Stimulated activated naive CD8-positive, alpha-beta T cell treated with anti-CD3 and anti-CD28 coated beads, Interleukin-15, Interleukin-2, amounts not matched to agents 100 U/mL and 50 U/mL, for 24 hours (primary cell): ENCODE measurements at regions not wholly inside any gene's neighbourhood (a gene's known extent, or its start where the extent isn't known, plus 50 kb on each side); places are given as distances from the start of the nearest gene placed in this dataset.
A peak's percentile ranks its signal among the peaks of the same experiment; 100 is the strongest.
"Not testable (repeated sequence)": the region's sequence is repeated elsewhere in the genome, so short reads cannot be mapped to it uniquely, and the experiment has no call there.

Source experiments
- ATAC-seq: fragments of 150-1000 bp; cut with Tn5 transposase; one replicate; pipeline ENCODE4 v1.10.0; 2021
- DNase-seq: peaks from one replicate; pipeline ENCODE4 v3.0.0; 2021

DNA sequence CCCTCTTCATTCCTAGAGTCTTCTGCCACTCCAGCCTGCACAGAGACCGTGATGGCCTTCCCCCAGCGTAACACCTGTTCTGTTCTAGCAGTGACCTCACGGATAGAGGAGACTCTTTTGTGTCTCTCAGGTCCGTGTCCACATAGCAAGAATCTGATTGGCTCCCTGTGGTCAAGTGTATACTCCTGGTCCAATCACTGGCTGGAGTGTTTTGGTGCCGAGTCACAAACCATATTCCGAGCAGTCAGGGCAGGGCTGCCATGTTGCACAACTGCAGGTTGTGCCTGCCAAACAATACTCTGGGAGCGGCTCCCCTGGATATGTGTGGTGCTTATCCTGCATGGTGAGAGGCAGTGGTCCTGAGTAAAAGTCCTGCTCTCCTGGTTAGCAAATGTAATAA is 402.4 kb downstream of the KCNRG start:
- DNase-seq (no peak), ATAC-seq (no peak)

DNA sequence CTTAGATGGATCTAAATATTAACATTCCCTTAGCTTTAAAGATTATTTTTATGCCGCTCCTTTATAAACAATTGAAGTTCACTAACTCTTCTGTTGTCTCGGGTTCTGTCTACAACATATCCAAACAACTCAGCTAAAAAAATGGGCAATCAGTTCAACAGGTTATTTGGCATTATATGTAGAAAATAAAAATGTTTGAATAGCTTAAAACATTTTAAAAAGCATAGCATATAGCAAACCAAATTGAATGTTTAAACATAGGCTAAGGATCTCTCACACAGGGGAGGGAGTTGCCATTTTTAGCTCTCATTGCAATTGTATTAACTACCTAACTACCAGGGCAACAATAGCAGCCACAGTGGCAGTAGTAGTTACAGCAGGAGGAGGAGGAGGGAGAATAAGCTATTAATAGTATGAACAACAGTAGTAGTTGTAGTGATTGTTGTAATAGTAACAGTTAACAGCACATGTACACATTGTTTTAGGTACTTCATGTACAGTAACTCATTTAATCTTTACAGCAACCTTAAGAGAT is 404.2 kb downstream of the KCNRG start:
- no peak for DNase-seq
- ATAC-seq = no peak

GRCh38 chr13:50419896-50420295 is 404.7 kb downstream of the KCNRG start:
- ATAC-seq (no peak), DNase-seq (no peak)

DNA sequence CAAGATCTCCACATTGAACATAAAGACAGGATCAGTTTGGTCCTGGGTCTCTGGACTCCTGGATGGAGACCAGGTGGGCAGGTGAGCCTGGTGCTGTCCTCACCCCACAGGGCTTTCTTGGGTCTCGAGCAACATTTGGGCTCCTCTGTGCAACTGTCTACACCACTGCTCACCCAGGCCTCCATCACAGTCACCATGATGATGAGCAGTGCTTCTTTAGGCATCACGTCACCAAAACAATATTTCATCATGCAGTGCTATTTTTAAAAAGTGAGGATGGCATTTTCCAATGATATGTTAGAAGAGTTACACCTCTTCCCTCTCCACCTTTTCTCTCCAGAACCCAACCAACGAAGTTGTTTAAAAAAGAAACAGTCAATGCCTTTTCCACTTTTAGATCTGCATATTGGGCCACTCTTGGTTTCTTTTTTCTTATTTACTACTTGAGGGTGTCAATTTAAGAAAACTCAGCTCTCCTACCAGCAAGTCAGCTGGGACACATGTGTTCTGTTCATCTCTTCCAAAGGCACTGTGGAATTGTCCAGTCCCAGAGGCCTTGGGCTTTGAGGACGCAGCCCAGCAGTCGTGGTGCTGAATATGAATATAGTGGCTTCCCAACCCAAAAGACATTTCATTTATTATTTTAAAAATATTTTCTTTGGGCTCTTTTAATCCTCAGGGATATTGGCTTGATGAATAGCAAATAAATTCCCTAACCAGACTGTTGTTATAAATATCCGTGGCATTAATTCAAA is 405.7 kb downstream of the KCNRG start:
- DNase-seq (no peak), ATAC-seq (no peak)

DNA sequence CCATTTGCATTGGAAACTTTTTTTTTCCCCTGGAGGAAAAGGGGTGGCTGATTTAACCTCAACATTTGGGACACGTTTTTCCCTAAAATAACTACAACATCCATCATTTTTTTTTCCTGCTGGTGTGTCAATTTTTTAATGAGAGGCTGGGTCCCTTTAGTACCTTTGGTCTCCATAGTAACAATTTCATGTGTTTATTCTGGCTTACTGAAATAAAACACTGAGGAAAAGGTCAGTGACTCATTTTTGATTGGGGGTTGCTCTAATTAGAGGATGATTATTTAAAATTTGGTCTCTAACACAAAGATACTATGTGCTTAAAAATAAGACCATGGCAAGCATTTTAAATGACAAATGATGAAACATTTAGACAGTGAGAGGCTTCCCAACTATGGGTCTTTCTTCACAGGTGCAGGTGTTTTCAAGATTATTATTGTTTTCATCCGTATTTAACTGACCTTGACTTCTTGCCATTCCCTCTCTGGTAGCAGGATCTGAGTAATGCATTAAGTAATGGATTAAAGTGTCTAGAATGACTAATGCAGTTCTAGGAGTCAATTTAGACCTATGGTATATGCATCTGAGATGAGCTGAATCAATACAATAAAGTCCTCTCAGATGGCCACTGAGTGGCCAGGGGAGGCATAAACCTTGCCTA is 406.4 kb downstream of the KCNRG start:
- DNase-seq (no peak), ATAC-seq (peak; percentile 39)

GRCh38 chr13:50422181-50423148 is 407.2 kb downstream of the KCNRG start:
- DNase-seq (peak; percentile 8), ATAC-seq (peak; percentile 64)

DNA sequence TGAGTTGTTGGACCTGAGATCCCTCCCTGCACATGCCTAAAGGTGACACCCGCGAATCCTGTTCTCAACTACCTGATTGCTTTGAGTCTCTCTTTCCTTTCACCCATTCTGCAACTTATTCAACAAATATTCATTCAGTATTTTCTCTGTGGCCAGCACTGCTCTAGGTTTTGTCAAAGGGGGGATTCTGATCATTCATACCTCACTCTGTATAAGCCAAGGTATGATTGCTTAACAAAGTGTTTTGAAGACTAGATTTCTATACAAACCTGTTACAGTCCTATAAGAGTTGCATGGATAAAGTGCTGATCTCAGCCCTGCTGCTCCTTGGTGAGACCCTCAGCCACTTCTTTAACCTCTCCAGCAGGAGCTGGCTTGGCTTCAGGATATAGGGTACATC is 409.7 kb downstream of the KCNRG start:
- no peak for ATAC-seq
- no peak for DNase-seq

DNA sequence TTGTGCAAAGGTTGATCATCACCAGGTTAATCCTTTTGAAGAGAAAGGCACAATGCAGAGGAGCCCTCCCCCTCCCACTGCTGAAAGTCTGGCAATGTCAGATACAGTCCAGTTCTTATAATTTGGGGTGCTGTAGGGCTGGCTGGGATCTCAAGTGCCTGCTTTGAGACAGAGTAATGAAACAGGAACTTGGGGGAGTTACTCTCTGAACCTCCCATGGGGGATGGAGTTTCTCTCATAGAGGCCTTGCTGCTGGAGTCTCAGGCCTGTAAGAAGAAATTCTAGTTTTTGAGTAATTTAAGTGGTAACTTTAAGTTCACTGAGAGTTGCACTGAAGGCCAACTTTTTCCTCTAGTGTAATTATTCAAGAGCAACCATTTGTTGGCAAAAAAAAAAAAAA is 410.5 kb downstream of the KCNRG start:
- ATAC-seq = no peak
- DNase-seq = no peak

- DNase-seq (no peak), ATAC-seq (no peak)
Measured at GRCh38 chr13:50426927-50427326, 411.7 kb downstream of the KCNRG start.

DNA sequence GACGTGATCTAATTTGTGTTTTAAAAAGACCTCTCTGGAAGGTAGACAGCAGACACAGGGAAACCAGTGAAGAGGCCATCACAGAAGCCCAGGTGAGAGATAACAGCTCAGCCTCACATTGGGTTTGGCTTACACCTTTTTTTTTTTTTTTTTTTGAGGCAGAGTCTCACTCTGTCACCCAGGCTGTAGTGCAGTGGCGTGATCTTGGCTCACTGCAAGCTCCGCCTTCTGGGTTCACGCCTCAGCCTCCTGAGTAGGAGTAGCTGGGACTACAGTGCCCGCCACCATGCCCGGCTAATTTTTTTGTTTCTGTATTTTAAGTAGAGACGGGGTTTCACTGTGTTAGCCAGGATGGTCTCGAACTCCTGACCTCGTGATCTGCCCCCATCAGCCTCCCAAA is 412.3 kb downstream of the KCNRG start:
- ATAC-seq, DNase-seq: not testable (repeated sequence)

DNA sequence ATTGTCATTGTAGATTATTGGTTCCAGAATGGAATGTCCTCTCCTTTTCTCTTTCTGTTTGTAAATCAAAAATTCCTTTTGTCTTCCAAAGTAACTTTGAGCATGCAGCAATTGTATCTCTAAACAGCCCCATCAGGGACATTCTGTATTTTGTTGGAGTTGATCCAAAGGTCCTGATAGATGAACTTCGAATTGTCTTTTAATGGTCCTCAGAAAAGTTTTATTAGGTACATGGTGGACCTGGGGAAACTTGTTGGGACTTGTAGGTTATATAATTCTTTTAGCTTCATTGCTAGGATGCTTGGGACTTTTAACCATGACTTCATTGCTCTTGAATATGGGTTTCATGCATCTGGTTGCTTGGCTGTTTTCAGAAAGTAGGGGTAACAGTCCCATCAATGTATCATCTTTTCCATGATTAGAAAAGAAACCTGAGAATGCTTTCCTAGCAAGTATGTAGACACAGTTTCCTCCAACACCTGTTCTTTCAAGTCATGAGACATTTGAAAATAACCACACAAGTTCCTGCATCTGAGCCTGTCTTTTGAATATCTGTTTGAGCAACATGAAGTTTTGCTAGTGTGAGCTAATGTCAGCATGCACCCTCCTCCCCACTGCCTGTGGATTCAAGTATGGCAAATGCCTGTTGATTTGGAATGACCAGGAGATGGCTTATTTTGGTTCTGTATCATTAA is 413.1 kb downstream of the KCNRG start:
- DNase-seq (no peak), ATAC-seq (peak; percentile 83)

- DNase-seq = no peak
- ATAC-seq = no peak
Measured at GRCh38 chr13:50435011-50435410, 408.5 kb downstream of the DLEU7 start.

GRCh38 chr13:50437252-50437651 is 406.2 kb downstream of the DLEU7 start:
- DNase-seq (no peak), ATAC-seq (no peak)

DNA sequence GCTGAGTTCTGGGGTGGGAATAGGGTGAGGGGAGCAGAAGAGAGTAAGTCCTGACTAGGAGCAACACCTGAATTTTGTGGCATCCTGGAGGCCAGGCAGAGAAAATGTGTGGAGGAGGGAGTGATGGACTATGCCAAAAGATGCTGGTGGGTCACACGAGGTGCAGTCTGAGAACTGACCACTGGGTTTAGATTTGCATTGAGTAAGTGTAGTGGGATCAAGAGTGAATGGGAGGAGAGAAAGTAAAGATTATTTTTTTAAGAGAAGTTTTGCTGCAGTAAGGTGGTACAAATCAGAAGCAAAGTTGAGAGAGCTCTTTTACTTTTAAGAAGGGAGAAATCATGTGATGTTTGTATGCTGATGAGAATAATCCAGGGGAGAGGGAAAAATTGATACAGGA is 405.1 kb downstream of the DLEU7 start:
- no peak for ATAC-seq
- no peak for DNase-seq

- no peak for DNase-seq
- no peak for ATAC-seq
Measured at GRCh38 chr13:50441130-50441529, 402.4 kb downstream of the DLEU7 start.

DNA sequence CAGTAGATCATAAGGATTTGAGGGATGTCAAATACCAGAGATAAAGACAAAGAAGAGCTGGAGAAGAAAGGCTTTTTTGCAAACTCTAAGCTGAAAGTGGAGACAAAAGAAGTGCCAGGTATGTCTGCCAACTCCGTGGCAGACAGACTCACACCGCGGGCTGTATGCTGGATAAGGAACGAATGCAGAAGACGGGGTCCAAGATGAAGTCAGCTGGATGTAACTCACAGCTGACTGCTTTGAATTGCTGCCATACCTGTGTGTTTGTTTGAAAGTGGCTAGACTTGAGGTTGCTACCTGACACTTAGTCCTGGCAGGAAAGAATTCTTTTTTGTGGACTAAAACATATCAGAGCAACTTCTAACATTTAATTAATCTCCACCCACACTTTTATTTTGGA is 398.8 kb downstream of the DLEU7 start:
- ATAC-seq = no peak

DNA sequence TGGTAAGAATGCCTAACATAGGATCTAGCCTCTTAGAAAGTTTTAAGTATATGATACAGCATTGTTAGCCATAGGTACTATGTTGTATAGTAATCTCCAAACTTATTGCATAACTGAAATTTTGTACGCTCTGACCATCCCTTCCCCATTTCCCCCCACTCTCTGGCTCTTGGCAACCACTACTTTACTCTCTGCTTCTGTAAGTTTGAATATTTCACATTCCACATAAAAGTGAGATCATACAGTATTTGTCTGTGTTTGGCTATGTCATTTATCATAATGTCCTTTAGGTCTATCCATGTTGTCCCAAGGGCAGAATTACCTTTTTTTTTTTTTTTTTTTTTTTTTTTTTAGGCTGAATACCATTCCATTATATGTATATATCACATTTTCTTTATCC is 396.9 kb downstream of the DLEU7 start:
- ATAC-seq = no peak
- DNase-seq = no peak

More for the DNA sequence above, 398.8 kb downstream of the DLEU7 start:
- DNase-seq = no peak

GRCh38 chr13:50448535-50448998 is 394.9 kb downstream of the DLEU7 start:
- no peak for ATAC-seq
- no peak for DNase-seq

DNA sequence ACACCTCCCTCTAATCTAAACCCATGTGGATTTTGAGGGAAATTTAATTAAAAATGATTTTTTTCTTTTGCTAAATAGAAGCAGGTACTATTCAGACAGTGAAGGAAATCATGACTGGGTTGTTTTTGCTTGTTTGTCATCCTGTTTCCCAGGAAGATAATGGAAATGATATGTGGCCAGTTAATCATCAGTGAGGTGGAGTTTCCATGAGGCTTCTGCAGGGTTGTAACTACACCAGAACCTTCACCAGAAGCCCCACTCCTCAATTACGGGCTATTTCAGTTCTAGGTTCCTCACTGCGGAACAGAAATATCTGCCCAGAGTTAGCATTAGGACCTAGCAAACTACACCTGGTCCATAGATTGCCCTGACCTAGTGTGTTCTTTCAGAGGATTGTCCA is 394.0 kb downstream of the DLEU7 start:
- DNase-seq = no peak
- ATAC-seq = peak; percentile 76

DNA sequence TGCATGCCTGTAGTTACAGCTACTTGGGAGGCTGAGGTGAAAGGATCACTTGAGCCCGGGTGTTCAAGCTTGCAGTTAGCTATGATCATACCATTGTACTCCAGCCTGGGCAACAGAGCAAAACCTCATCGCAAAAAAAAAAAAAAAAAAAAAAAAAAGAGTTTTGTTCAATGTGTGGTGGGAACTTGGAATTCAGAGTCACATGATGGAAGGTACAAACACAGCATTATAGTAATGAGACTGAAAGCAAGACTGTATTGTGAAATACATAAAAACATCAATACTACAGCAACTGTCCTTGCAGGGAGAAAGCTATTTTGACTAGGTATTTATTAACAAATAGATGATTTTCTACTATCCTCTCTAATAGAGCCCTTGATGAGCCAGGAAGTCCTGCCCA is 393.2 kb downstream of the DLEU7 start:
- ATAC-seq (no peak), DNase-seq (no peak)

DNA sequence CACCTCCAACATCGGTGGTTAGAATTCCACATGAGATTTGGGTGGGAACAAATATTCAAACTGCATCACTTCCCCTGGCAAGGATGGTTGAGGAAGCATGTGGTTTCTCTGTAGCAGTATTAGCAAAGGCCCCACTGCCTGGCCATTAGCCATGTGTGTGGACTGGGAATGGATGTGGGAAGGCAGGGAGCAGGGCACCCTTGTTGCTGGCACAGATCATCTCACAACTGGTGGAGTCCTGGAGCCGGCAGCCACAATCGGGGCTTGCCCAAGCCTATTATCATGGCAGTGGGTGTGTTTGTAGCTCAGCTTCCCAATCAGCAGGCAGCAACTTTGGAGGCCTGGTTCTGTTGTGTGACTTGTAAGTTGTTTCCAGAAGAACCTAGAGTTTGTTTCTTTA is 391.9 kb downstream of the DLEU7 start:
- DNase-seq = no peak
- ATAC-seq = no peak

DNA sequence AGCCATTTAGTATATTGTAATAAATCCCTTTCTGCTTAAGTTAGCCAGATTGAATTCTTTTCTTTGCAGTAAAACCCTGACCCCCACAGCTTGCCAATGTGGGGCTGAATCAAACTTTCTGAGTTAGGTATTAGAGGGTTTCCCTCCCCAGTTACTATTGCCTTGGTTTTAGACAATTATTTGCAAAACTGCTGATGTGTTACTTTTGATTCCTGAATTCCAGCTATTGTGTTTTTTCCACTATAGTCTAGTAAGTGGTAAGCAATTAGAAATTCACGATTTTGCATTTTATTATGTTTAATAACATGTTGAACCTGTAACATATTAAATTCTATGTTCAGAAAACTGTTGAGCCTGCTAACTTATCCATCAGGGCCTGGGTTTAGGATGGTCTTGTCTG is 391.5 kb downstream of the DLEU7 start:
- ATAC-seq (no peak), DNase-seq (no peak)
